Neural progenitor cell (in vitro differentiated cells): ENCODE measurements at regions not wholly inside any gene's neighbourhood (a gene's known extent, or its start where the extent isn't known, plus 50 kb on each side); places are given as distances from the start of the nearest gene placed in this dataset.

Experiments used
- DNase-seq: peaks from one replicate; pipeline ENCODE4 v3.0.0-alpha.2; 2016; ENCODE audit warnings: low spot score
- H2AFZ ChIP-seq: fragments of 200-600 bp; sonication (generic); replicated peaks from 2 replicates; pipeline ENCODE4 v1.6.1; 2016; ENCODE audit warnings: antibody characterized with exemption
- H3F3A ChIP-seq: fragments of 200-600 bp; sonication (generic); 2 replicates; pipeline ENCODE4 v1.6.1; 2016; ENCODE audit warnings: antibody characterized with exemption, low read depth
- H3K27ac ChIP-seq: fragments of 200-600 bp; sonication (generic); 2 replicates; pipeline ENCODE4 v1.5.1; 2016; ENCODE audit warnings: mild to moderate bottlenecking
- H3K27me3 ChIP-seq: fragments of 200-600 bp; sonication (generic); 2 replicates; pipeline ENCODE4 v1.6.1; 2016; ENCODE audit warnings: mild to moderate bottlenecking, moderate library complexity
- H3K36me3 ChIP-seq: fragments of 200-600 bp; sonication (generic); 2 replicates; pipeline ENCODE4 v1.5.1; 2016
- H3K4me1 ChIP-seq: fragments of 200-600 bp; sonication (generic); 2 replicates; pipeline ENCODE4 v1.6.1; 2016; ENCODE audit warnings: mixed run types
- H3K4me2 ChIP-seq: fragments of 200-600 bp; sonication (generic); 2 replicates; pipeline ENCODE4 v1.6.1; 2016
- H3K4me3 ChIP-seq: fragments of 200-600 bp; sonication (generic); 2 replicates; pipeline ENCODE4 v1.5.1; 2016
- H3K79me2 ChIP-seq: fragments of 200-600 bp; sonication (generic); 2 replicates; pipeline ENCODE4 v1.6.1; 2016; ENCODE audit warnings: low read depth
- H3K9ac ChIP-seq: fragments of 200-600 bp; sonication (generic); 2 replicates; pipeline ENCODE4 v1.6.1; 2016
- H3K9me3 ChIP-seq: fragments of 200-600 bp; sonication (generic); 2 replicates; pipeline ENCODE4 v1.5.1; 2016; ENCODE audit warnings: low read depth
- H4K20me1 ChIP-seq: fragments of 200-600 bp; sonication (generic); 2 replicates; pipeline ENCODE4 v1.6.1; 2016; ENCODE audit warnings: low read depth
- H3K27ac Mint-ChIP-seq: 3 replicates; pipeline ENCODE4 v1.8.0; 2021; ENCODE audit warnings: mixed read lengths
- H3K27me3 Mint-ChIP-seq: 2 replicates; pipeline ENCODE4 v1.8.0; 2022; ENCODE audit warnings: low read depth, mild to moderate bottlenecking, inconsistent platforms, moderate library complexity, mixed read lengths; ENCODE audit not compliant: insufficient read depth
- H3K36me3 Mint-ChIP-seq: 3 replicates; pipeline ENCODE4 v1.8.0; 2021; ENCODE audit warnings: mixed read lengths
- H3K4me1 Mint-ChIP-seq: 3 replicates; pipeline ENCODE4 v1.8.0; 2021; ENCODE audit warnings: mixed read lengths
- H3K4me3 Mint-ChIP-seq: 3 replicates; pipeline ENCODE4 v1.8.0; 2021; ENCODE audit warnings: mild to moderate bottlenecking, moderate library complexity, mixed read lengths
- H3K9me3 Mint-ChIP-seq: 3 replicates; pipeline ENCODE4 v1.8.0; 2020; ENCODE audit warnings: mixed read lengths
- EZH2 ChIP-seq: fragments of 200-600 bp; sonication (generic); IDR thresholded peaks from 2 replicates; pipeline ENCODE4 v1.6.1; 2017; ENCODE audit warnings: antibody characterized with exemption, mild to moderate bottlenecking, moderate library complexity
- EZH2phosphoT487 ChIP-seq: fragments of 200-600 bp; sonication (generic); IDR thresholded peaks from 2 replicates; pipeline ENCODE4 v1.6.1; 2017; ENCODE audit warnings: antibody characterized with exemption
- TF ChIP-seq, protein P1 (sequence below): fragments of 200-600 bp; sonication (generic); IDR thresholded peaks from 2 replicates; pipeline ENCODE4 v1.5.1; 2017; ENCODE audit warnings: antibody characterized with exemption, mild to moderate bottlenecking

DNA sequence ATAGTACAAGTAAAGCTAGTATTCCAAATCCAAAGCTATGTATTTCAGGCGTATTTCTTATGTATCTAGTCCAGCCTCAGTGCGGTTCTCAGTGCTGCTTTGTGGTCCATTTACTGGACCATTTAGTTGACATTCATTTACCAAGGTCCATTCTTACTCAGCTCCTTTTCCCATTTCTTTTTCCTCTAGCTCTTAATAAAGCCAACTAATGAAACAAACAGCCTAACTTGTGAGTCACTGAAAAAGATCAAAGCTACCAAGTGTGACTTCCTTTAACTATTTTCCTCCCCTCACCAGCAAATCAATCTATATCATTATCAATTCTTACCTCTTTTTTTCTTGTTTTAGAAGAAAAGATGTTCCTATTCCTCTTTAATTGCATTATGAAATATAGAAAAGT, 64.0 kb downstream of the CYB561 start:
- no peaks in the 10 kb centered on the region for H3K4me1 ChIP-seq
- H4K20me1 ChIP-seq: no peaks in the 10 kb centered on the region
- DNase-seq: no peak
- H3K4me3 ChIP-seq: no peak overlapping the region
- Mint-ChIP-seq H3K27me3 (peaks cover 2% of the 10 kb centered on the region), H3K27ac (no peak overlapping the region), H3K4me1 (no peaks in the 10 kb centered on the region), H3K4me3 (no peak overlapping the region), H3K36me3 (peaks cover 19% of the 10 kb centered on the region), H3K9me3 (peaks cover 5% of the 10 kb centered on the region)
- H3F3A ChIP-seq: no peaks in the 10 kb centered on the region
- TF ChIP-seq, protein P1, sequence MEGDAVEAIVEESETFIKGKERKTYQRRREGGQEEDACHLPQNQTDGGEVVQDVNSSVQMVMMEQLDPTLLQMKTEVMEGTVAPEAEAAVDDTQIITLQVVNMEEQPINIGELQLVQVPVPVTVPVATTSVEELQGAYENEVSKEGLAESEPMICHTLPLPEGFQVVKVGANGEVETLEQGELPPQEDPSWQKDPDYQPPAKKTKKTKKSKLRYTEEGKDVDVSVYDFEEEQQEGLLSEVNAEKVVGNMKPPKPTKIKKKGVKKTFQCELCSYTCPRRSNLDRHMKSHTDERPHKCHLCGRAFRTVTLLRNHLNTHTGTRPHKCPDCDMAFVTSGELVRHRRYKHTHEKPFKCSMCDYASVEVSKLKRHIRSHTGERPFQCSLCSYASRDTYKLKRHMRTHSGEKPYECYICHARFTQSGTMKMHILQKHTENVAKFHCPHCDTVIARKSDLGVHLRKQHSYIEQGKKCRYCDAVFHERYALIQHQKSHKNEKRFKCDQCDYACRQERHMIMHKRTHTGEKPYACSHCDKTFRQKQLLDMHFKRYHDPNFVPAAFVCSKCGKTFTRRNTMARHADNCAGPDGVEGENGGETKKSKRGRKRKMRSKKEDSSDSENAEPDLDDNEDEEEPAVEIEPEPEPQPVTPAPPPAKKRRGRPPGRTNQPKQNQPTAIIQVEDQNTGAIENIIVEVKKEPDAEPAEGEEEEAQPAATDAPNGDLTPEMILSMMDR: no peak
- TF ChIP-seq EZH2phosphoT487 (no peak), EZH2 (no peak)
- no peak overlapping the region for H2AFZ ChIP-seq
- H3K27ac ChIP-seq: no peak overlapping the region
- H3K36me3 ChIP-seq: no peaks in the 10 kb centered on the region
- no peaks in the 10 kb centered on the region for H3K9me3 ChIP-seq
- no peak overlapping the region for H3K4me2 ChIP-seq
- H3K9ac ChIP-seq: no peak overlapping the region
- no peaks in the 10 kb centered on the region for H3K27me3 ChIP-seq
- H3K79me2 ChIP-seq: no peaks in the 10 kb centered on the region
